CD14-positive monocyte (primary cell): ENCODE measurements at regions not wholly inside any gene's neighbourhood (a gene's known extent, or its start where the extent isn't known, plus 50 kb on each side); places are given as distances from the start of the nearest gene placed in this dataset.

Experiments
- DNase-seq, 3 donors: peaks; one replicate each; pipeline ENCODE4 v3.0.0-alpha.2; 2011 to 2022
- H2AFZ ChIP-seq: 2 replicates; pipeline ENCODE4 v1.6.0; 2012; ENCODE audit warnings: mild to moderate bottlenecking, low read depth, low read length, inconsistent platforms; ENCODE audit not compliant: insufficient read depth, poor library complexity, severe bottlenecking
- H3K27ac ChIP-seq, 2 donors: 1 replicate in 1 of 2; 2 replicates in 1 of 2; pipeline ENCODE4 v1.5.1; 2012 to 2013; ENCODE audit warnings: low read length in 2 of 2, control low read depth in 1 of 2, inconsistent platforms in 1 of 2, low read depth in 1 of 2, mild to moderate bottlenecking in 1 of 2
- H3K27me3 ChIP-seq, 2 donors: one replicate each; pipeline versions ENCODE4 v1.6.0 to v1.6.1; 2011 to 2013; ENCODE audit warnings: low read length in 2 of 2; ENCODE audit not compliant: control insufficient read depth in 2 of 2, insufficient read depth in 2 of 2
- H3K36me3 ChIP-seq, 2 donors: replicated peaks in 1 of 2; 1 replicate in 1 of 2; 2 replicates in 1 of 2; pipeline versions ENCODE4 v1.5.1 to v1.6.1; 2012 to 2013; ENCODE audit warnings: low read length in 2 of 2, control low read depth in 1 of 2, inconsistent platforms in 1 of 2, mild to moderate bottlenecking in 1 of 2; ENCODE audit not compliant: insufficient read depth in 2 of 2, control insufficient read depth in 1 of 2
- H3K4me1 ChIP-seq, 2 donors: 1 replicate in 1 of 2; 2 replicates in 1 of 2; pipeline versions ENCODE4 v1.5.1 to v1.6.1; 2012 to 2013; ENCODE audit warnings: low read length in 2 of 2, control low read depth in 1 of 2, inconsistent platforms in 1 of 2, mild to moderate bottlenecking in 1 of 2, moderate library complexity in 1 of 2; ENCODE audit not compliant: insufficient read depth in 2 of 2, control insufficient read depth in 1 of 2
- H3K4me2 ChIP-seq: replicated peaks from 2 replicates; pipeline ENCODE3; 2012; ENCODE audit warnings: low read length, moderate library complexity, mild to moderate bottlenecking; ENCODE audit not compliant: poor library complexity, severe bottlenecking; ENCODE audit errors: extremely low read depth
- H3K4me3 ChIP-seq, 3 experiments: fragments of 200-600 bp in 1 of 3; sonication (generic) in 1 of 3; replicated peaks in 1 of 3; 1 replicate in 2 of 3; 2 replicates in 1 of 3; pipeline ENCODE4 v1.5.1; 2011 to 2013; ENCODE audit warnings: low read length in 3 of 3, mild to moderate bottlenecking in 3 of 3, control low read depth in 2 of 3, low read depth in 2 of 3, inconsistent platforms in 1 of 3, moderate library complexity in 1 of 3
- H3K79me2 ChIP-seq: 2 replicates; pipeline ENCODE4 v1.6.0; 2012; ENCODE audit warnings: mild to moderate bottlenecking, control low read depth, inconsistent platforms, low read length, moderate library complexity; ENCODE audit not compliant: insufficient read depth
- H3K9ac ChIP-seq: 2 replicates; pipeline ENCODE4 v1.6.0; 2017; ENCODE audit warnings: low read length, mild to moderate bottlenecking; ENCODE audit not compliant: insufficient read depth, poor library complexity, severe bottlenecking
- H3K9me3 ChIP-seq, 2 donors: replicated peaks in 1 of 2; 1 replicate in 1 of 2; 2 replicates in 1 of 2; pipeline versions ENCODE4 v1.5.1 to v1.6.1; 2012 to 2013; ENCODE audit warnings: low read length in 2 of 2, control low read depth in 1 of 2; ENCODE audit not compliant: control insufficient read depth in 1 of 2, insufficient read depth in 1 of 2
- H4K20me1 ChIP-seq: 2 replicates; pipeline ENCODE4 v1.6.0; 2012; ENCODE audit warnings: mild to moderate bottlenecking, low read length, control low read depth, moderate library complexity; ENCODE audit not compliant: insufficient read depth
- H3K27ac Mint-ChIP-seq, 7 donors: one replicate each; pipeline ENCODE4 v1.8.0; 2020; ENCODE audit warnings: mild to moderate bottlenecking in 7 of 7, mixed read lengths in 7 of 7, moderate library complexity in 6 of 7, inconsistent platforms in 2 of 7
- H3K27me3 Mint-ChIP-seq, 3 donors: one replicate each; pipeline ENCODE4 v1.8.0; 2021 to 2022; ENCODE audit warnings: low read depth in 3 of 3, mild to moderate bottlenecking in 3 of 3, mixed read lengths in 3 of 3, moderate library complexity in 3 of 3, inconsistent platforms in 1 of 3
- H3K36me3 Mint-ChIP-seq, 2 donors: one replicate each; pipeline ENCODE4 v1.8.0; 2020; ENCODE audit warnings: mixed read lengths in 2 of 2, inconsistent platforms in 1 of 2, mild to moderate bottlenecking in 1 of 2
- H3K4me1 Mint-ChIP-seq: one replicate; pipeline ENCODE4 v1.8.0; 2020; ENCODE audit warnings: mild to moderate bottlenecking, mixed read lengths
- H3K4me3 Mint-ChIP-seq, 2 donors: one replicate each; pipeline ENCODE4 v1.8.0; 2020; ENCODE audit warnings: mild to moderate bottlenecking in 2 of 2, mixed read lengths in 2 of 2, moderate library complexity in 1 of 2
- H3K9me3 Mint-ChIP-seq, 7 donors: one replicate each; pipeline ENCODE4 v1.8.0; 2020 to 2022; ENCODE audit warnings: mixed read lengths in 7 of 7, mild to moderate bottlenecking in 6 of 7, moderate library complexity in 6 of 7, inconsistent platforms in 2 of 7
- CTCF ChIP-seq: fragments of 200-600 bp; IDR thresholded peaks from one replicate; pipeline ENCODE4 v1.8.0; 2022; ENCODE audit warnings: antibody characterized with exemption, mild to moderate bottlenecking
- WGBS: methylation state at CpG from one replicate; pipeline ENCODE4 v1.1.5; 2013; ENCODE audit warnings: missing lambda C conversion rate; ENCODE audit not compliant: insufficient coverage; 5-methylcytosine and 5-hydroxymethylcytosine counted together
- intact Hi-C, 2 donors: fragments of 100-400 bp; cut with micrococcal nuclease; formaldehyde crosslinking; loops; one replicate each; pipeline versions ENCODE4 v1.15.0 to v1.15.1; 2023

- H3K9ac ChIP-seq, result no peak overlapping the region
- no peak for TF ChIP-seq CTCF
- no peaks in the 10 kb centered on the region for H3K27me3 ChIP-seq
- peaks cover 14% of the 10 kb centered on the region in 2 donors for H3K4me1 ChIP-seq
- no peak overlapping the region for H3K4me3 ChIP-seq
- H3K79me2 ChIP-seq, result no peaks in the 10 kb centered on the region
- 69% methylated on average over 5 of the region's 10 CpGs for WGBS
- Mint-ChIP-seq H3K4me3 (no peak overlapping the region), H3K36me3 (peaks cover 0 to under 1% of the 10 kb centered on the region in 2 donors), H3K4me1 (peaks cover 18% of the 10 kb centered on the region), H3K27ac (peak overlapping the region in 1 of 7 donors; percentile 23), H3K9me3 (peaks cover 0 to 6% (median 0%) of the 10 kb centered on the region in 7 donors), H3K27me3 (peaks cover 3 to 7% (median 4%) of the 10 kb centered on the region in 3 donors)
- no peak overlapping the region for H3K4me2 ChIP-seq
- H2AFZ ChIP-seq, result no peak overlapping the region
- intact Hi-C loops, result no loop called here
- H3K9me3 ChIP-seq, result no peaks in the 10 kb centered on the region
- DNase-seq, result no peak
- no peaks in the 10 kb centered on the region for H3K36me3 ChIP-seq
- no peak overlapping the region for H3K27ac ChIP-seq
- no peaks in the 10 kb centered on the region for H4K20me1 ChIP-seq
These were observed 109.0 kb downstream of the ETS2 start for GRCh38 chr21:38914528-38915293.

GRCh38 chr21:38913893-38914527 is 108.3 kb downstream of the ETS2 start:
- no peak for TF ChIP-seq CTCF
- 58% methylated on average over 2 of the region's 3 CpGs for WGBS
- H3K4me3 Mint-ChIP-seq, result no peak overlapping the region

More at GRCh38 chr21:38913893-38914527, 108.3 kb downstream of the ETS2 start:
- peaks cover 11 to 12% of the 10 kb centered on the region in 2 donors for H3K4me1 ChIP-seq
- Mint-ChIP-seq H3K4me1 (peaks cover 16% of the 10 kb centered on the region), H3K36me3 (no peaks in the 10 kb centered on the region), H3K27me3 (peaks cover 4 to 6% (median 4%) of the 10 kb centered on the region in 3 donors), H3K27ac (no peak overlapping the region), H3K9me3 (peaks cover 0 to 3% (median 0%) of the 10 kb centered on the region in 7 donors)
- no peaks in the 10 kb centered on the region for H3K36me3 ChIP-seq
- no peak overlapping the region for H2AFZ ChIP-seq
- no peak overlapping the region for H3K4me3 ChIP-seq
- H3K27me3 ChIP-seq, result no peaks in the 10 kb centered on the region
- no peak for DNase-seq
- H3K79me2 ChIP-seq, result no peaks in the 10 kb centered on the region
- H3K9me3 ChIP-seq, result no peaks in the 10 kb centered on the region
- intact Hi-C loops, result no loop called here
- H3K4me2 ChIP-seq, result no peak overlapping the region
- no peaks in the 10 kb centered on the region for H4K20me1 ChIP-seq
- no peak overlapping the region for H3K27ac ChIP-seq
- H3K9ac ChIP-seq, result no peak overlapping the region
